ENCODE measurements at regions not wholly inside any gene's neighbourhood (a gene's known extent, or its start where the extent isn't known, plus 50 kb on each side); places are given as distances from the start of the nearest gene placed in this dataset.

DNA sequence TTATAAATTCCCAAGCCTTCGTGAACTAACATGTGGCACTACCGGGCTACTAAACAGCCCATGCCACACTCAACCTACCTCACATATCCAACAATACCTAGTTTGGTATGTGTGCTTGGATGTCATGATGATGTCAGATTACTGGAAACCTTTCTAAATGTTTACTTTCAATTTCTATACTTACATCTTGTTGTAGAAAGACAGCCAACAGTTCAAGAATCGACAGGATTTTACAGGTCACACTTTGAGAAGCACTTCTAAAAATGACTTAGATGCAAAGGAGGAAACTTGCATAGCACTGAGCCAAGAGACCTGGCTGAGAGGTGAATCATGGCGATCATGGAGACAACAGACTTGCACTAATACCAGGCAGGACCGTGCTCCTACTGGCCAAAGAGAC lies 209.9 kb downstream of the COL4A1 start:
- peaks cover 3 to 4% of the 10 kb centered on the region in 2 donors for H3K9me3 ChIP-seq (replicated peaks in 1 of 2; ENCODE audit: control insufficient read depth in 2 of 2, insufficient read depth in 1 of 2, low read depth in 1 of 2, low read length in 2 of 2)
- H3K14ac ChIP-seq (ENCODE audit: low read length): no peak overlapping the region
- H2BK15ac ChIP-seq (ENCODE audit: low read length): no peak overlapping the region
- no peak overlapping the region for H4K91ac ChIP-seq (ENCODE audit: low read depth, low read length, poor library complexity)
- DNase-seq (ENCODE audit: low spot score): no peak
- no peak overlapping the region for H3K4me3 ChIP-seq (ENCODE audit: low read length in 2 of 2)
- H3K9ac ChIP-seq (ENCODE audit: low read depth, low read length, poor library complexity): no peak overlapping the region
- H3K27ac ChIP-seq (replicated peaks; ENCODE audit: low read length): no peak overlapping the region
- H2BK12ac ChIP-seq (ENCODE audit: low read length): no peak overlapping the region
- no peak overlapping the region for H2BK120ac ChIP-seq (ENCODE audit: low read depth, low read length)
- no peaks in the 10 kb centered on the region for H3K36me3 ChIP-seq (replicated peaks in 1 of 2; ENCODE audit: control insufficient read depth in 2 of 2, insufficient read depth in 2 of 2, low read length in 2 of 2)
- H3K23ac ChIP-seq (ENCODE audit: low read depth, low read length, poor library complexity): no peak overlapping the region
- H3K18ac ChIP-seq (ENCODE audit: low read length): no peak overlapping the region
- H4K8ac ChIP-seq (ENCODE audit: low read depth, low read length): no peak overlapping the region
- H2AFZ ChIP-seq (ENCODE audit: low read length): no peak overlapping the region
- no CpG with 5 or more reads among the region's 5 CpGs for WGBS, 2 donors (ENCODE audit: extremely low coverage in 2 of 2, insufficient read length in 2 of 2, insufficient replicate concordance in 1 of 2)
- H3K4me1 ChIP-seq (ENCODE audit: control insufficient read depth in 2 of 2, insufficient read depth in 1 of 2, low read depth in 1 of 2, low read length in 2 of 2): peaks cover 4 to 6% of the 10 kb centered on the region in 2 donors
- H2BK5ac ChIP-seq (ENCODE audit: low read length): no peak overlapping the region
- no peak overlapping the region for H3K4me2 ChIP-seq (ENCODE audit: insufficient read depth, low read length, poor library complexity, severe bottlenecking)
- no peaks in the 10 kb centered on the region for H3K79me1 ChIP-seq (ENCODE audit: low read depth, low read length)
- no peak overlapping the region for H2AK5ac ChIP-seq (ENCODE audit: low read depth, low read length)
- H3K4ac ChIP-seq (ENCODE audit: low read length): no peak overlapping the region
- no peaks in the 10 kb centered on the region for H3K27me3 ChIP-seq (ENCODE audit: control insufficient read depth in 3 of 3, insufficient read depth in 3 of 3, low read depth in 1 of 3, low read length in 3 of 3)

DNA sequence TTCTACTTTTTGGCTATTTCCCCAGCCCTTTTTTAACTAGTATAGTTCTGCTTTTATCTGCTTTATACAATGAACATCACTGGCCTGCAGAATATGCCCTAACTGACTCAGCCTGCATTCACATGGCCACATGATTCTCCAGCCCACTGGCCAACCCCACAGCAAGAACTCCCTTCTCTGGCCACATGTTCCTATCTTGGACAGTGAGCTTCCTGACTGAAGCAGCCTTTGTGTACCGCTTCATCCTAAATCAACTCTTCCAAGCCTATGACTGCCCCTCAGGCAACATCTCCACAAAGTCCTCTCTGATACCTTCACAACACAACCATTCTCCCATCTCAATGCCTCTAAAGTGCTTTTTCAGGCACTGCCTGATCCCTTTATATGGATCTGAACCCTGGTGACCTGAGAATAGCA lies 214.1 kb downstream of the COL4A1 start:
- no CpG with 5 or more reads among the region's 1 CpG for WGBS, 2 donors (ENCODE audit: extremely low coverage in 2 of 2, insufficient read length in 2 of 2, insufficient replicate concordance in 1 of 2)
- no peaks in the 10 kb centered on the region for H3K9me3 ChIP-seq (replicated peaks in 1 of 2; ENCODE audit: control insufficient read depth in 2 of 2, insufficient read depth in 1 of 2, low read depth in 1 of 2, low read length in 2 of 2)

DNA sequence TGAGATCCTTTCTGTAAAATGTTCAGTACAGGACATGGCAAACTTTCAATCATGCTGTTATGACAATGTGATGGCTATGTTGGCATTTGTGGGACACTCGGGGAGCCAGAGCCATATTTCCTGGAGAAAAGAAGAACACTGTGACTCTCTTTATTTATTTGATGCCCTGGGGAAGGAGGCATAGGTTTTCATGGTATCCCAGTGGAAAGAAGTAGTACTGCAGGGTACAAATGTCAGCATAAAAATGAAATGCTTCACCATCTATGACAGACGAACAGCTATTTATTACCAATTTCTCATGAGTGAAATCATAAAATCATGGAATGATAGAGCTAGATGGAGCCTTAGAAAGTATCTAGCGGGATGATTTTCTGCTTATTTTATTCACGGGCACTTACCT lies 217.1 kb downstream of the COL4A1 start:
- WGBS, 2 donors (ENCODE audit: extremely low coverage in 2 of 2, insufficient read length in 2 of 2, insufficient replicate concordance in 1 of 2): no CpG with 5 or more reads among the region's 4 CpGs

More for the DNA sequence above, 214.1 kb downstream of the COL4A1 start:
- Histone ChIP-seq H3K23ac (ENCODE audit: low read depth, low read length, poor library complexity) (no peak overlapping the region), H4K8ac (ENCODE audit: low read depth, low read length) (no peak overlapping the region), H3K14ac (ENCODE audit: low read length) (no peak overlapping the region), H2BK120ac (ENCODE audit: low read depth, low read length) (no peak overlapping the region), H3K79me1 (ENCODE audit: low read depth, low read length) (no peaks in the 10 kb centered on the region), H3K27me3 (ENCODE audit: control insufficient read depth in 3 of 3, insufficient read depth in 3 of 3, low read depth in 1 of 3, low read length in 3 of 3) (no peaks in the 10 kb centered on the region), H3K4me2 (ENCODE audit: insufficient read depth, low read length, poor library complexity, severe bottlenecking) (no peak overlapping the region), H2BK15ac (ENCODE audit: low read length) (no peak overlapping the region), H3K4me1 (ENCODE audit: control insufficient read depth in 2 of 2, insufficient read depth in 1 of 2, low read depth in 1 of 2, low read length in 2 of 2) (peaks cover 4 to 7% of the 10 kb centered on the region in 2 donors), H2BK5ac (ENCODE audit: low read length) (no peak overlapping the region), H2AK5ac (ENCODE audit: low read depth, low read length) (no peak overlapping the region), H4K91ac (ENCODE audit: low read depth, low read length, poor library complexity) (no peak overlapping the region), H2BK12ac (ENCODE audit: low read length) (no peak overlapping the region), H3K18ac (ENCODE audit: low read length) (no peak overlapping the region), H3K4me3 (ENCODE audit: low read length in 2 of 2) (no peak overlapping the region), H3K9ac (ENCODE audit: low read depth, low read length, poor library complexity) (no peak overlapping the region), H3K36me3 (replicated peaks in 1 of 2; ENCODE audit: control insufficient read depth in 2 of 2, insufficient read depth in 2 of 2, low read length in 2 of 2) (no peaks in the 10 kb centered on the region), H3K4ac (ENCODE audit: low read length) (no peak overlapping the region), H3K27ac (replicated peaks; ENCODE audit: low read length) (no peak overlapping the region), H2AFZ (ENCODE audit: low read length) (no peak overlapping the region)
- no peak for DNase-seq (ENCODE audit: low spot score)

DNA sequence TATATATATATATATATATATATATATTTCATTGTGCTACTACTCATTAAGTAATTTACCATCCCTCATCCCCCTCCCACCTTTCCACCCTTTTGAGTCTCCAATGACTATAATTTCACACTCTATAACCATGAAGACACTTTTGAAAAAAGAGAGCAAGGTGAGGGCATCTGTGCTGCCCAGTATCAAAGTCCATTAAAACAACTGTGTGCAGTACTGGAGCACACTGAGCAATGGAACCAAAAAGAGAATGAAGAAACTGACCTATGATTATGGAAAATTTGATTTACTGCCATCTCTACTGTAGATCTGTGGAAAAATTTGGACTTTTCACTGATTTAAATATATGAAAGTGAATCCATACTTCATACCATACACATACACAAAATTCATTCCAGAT lies 217.9 kb downstream of the COL4A1 start:
- Histone ChIP-seq H2BK5ac (ENCODE audit: low read length) (no peak overlapping the region), H2BK120ac (ENCODE audit: low read depth, low read length) (no peak overlapping the region), H3K18ac (ENCODE audit: low read length) (no peak overlapping the region), H4K8ac (ENCODE audit: low read depth, low read length) (no peak overlapping the region), H3K23ac (ENCODE audit: low read depth, low read length, poor library complexity) (no peak overlapping the region), H2BK12ac (ENCODE audit: low read length) (no peak overlapping the region), H3K9me3 (replicated peaks in 1 of 2; ENCODE audit: control insufficient read depth in 2 of 2, insufficient read depth in 1 of 2, low read depth in 1 of 2, low read length in 2 of 2) (no peaks in the 10 kb centered on the region), H3K27ac (replicated peaks; ENCODE audit: low read length) (no peak overlapping the region), H2AFZ (ENCODE audit: low read length) (no peak overlapping the region), H3K79me1 (ENCODE audit: low read depth, low read length) (no peaks in the 10 kb centered on the region), H3K36me3 (replicated peaks in 1 of 2; ENCODE audit: control insufficient read depth in 2 of 2, insufficient read depth in 2 of 2, low read length in 2 of 2) (no peaks in the 10 kb centered on the region), H3K27me3 (ENCODE audit: control insufficient read depth in 3 of 3, insufficient read depth in 3 of 3, low read depth in 1 of 3, low read length in 3 of 3) (no peaks in the 10 kb centered on the region), H3K4me1 (ENCODE audit: control insufficient read depth in 2 of 2, insufficient read depth in 1 of 2, low read depth in 1 of 2, low read length in 2 of 2) (peaks cover 0 to 3% of the 10 kb centered on the region in 2 donors), H3K4me3 (ENCODE audit: low read length in 2 of 2) (no peak overlapping the region), H3K4ac (ENCODE audit: low read length) (no peak overlapping the region), H2AK5ac (ENCODE audit: low read depth, low read length) (no peak overlapping the region), H3K14ac (ENCODE audit: low read length) (no peak overlapping the region), H2BK15ac (ENCODE audit: low read length) (no peak overlapping the region), H4K91ac (ENCODE audit: low read depth, low read length, poor library complexity) (no peak overlapping the region), H3K4me2 (ENCODE audit: insufficient read depth, low read length, poor library complexity, severe bottlenecking) (no peak overlapping the region), H3K9ac (ENCODE audit: low read depth, low read length, poor library complexity) (no peak overlapping the region)
- DNase-seq (ENCODE audit: low spot score): no peak

More for the DNA sequence above, 217.1 kb downstream of the COL4A1 start:
- peaks cover 2 to 5% of the 10 kb centered on the region in 2 donors for H3K4me1 ChIP-seq (ENCODE audit: control insufficient read depth in 2 of 2, insufficient read depth in 1 of 2, low read depth in 1 of 2, low read length in 2 of 2)
- H3K14ac ChIP-seq (ENCODE audit: low read length): no peak overlapping the region
- H3K9ac ChIP-seq (ENCODE audit: low read depth, low read length, poor library complexity): no peak overlapping the region
- H3K9me3 ChIP-seq (replicated peaks in 1 of 2; ENCODE audit: control insufficient read depth in 2 of 2, insufficient read depth in 1 of 2, low read depth in 1 of 2, low read length in 2 of 2): no peaks in the 10 kb centered on the region
- no peak overlapping the region for H2BK15ac ChIP-seq (ENCODE audit: low read length)
- H3K4me3 ChIP-seq (ENCODE audit: low read length in 2 of 2): no peak overlapping the region
- no peak overlapping the region for H3K27ac ChIP-seq (replicated peaks; ENCODE audit: low read length)
- H2BK120ac ChIP-seq (ENCODE audit: low read depth, low read length): no peak overlapping the region
- H4K8ac ChIP-seq (ENCODE audit: low read depth, low read length): no peak overlapping the region
- no peaks in the 10 kb centered on the region for H3K36me3 ChIP-seq (replicated peaks in 1 of 2; ENCODE audit: control insufficient read depth in 2 of 2, insufficient read depth in 2 of 2, low read length in 2 of 2)
- no peak overlapping the region for H2BK12ac ChIP-seq (ENCODE audit: low read length)
- H3K4me2 ChIP-seq (ENCODE audit: insufficient read depth, low read length, poor library complexity, severe bottlenecking): no peak overlapping the region
- H2AFZ ChIP-seq (ENCODE audit: low read length): no peak overlapping the region
- H3K23ac ChIP-seq (ENCODE audit: low read depth, low read length, poor library complexity): no peak overlapping the region
- H3K18ac ChIP-seq (ENCODE audit: low read length): no peak overlapping the region
- H3K4ac ChIP-seq (ENCODE audit: low read length): no peak overlapping the region
- H2BK5ac ChIP-seq (ENCODE audit: low read length): no peak overlapping the region
- no peaks in the 10 kb centered on the region for H3K27me3 ChIP-seq (ENCODE audit: control insufficient read depth in 3 of 3, insufficient read depth in 3 of 3, low read depth in 1 of 3, low read length in 3 of 3)
- no peaks in the 10 kb centered on the region for H3K79me1 ChIP-seq (ENCODE audit: low read depth, low read length)
- DNase-seq (ENCODE audit: low spot score): no peak
- H2AK5ac ChIP-seq (ENCODE audit: low read depth, low read length): no peak overlapping the region
- H4K91ac ChIP-seq (ENCODE audit: low read depth, low read length, poor library complexity): no peak overlapping the region
